ENCODE measurements at regions not wholly inside any gene's neighbourhood (a gene's known extent, or its start where the extent isn't known, plus 50 kb on each side); places are given as distances from the start of the nearest gene placed in this dataset.

GRCh38 chr6:40163924-40164323 is 229.7 kb upstream of the MOCS1 start:
- TF ChIP-seq SMC3 (IDR thresholded peaks at IDR 0.05; ENCODE audit: low read depth, low read length) (no peak), CTCF (IDR thresholded peaks at IDR 0.05) (no peak), EP300 (IDR thresholded peaks at IDR 0.05; ENCODE audit: borderline replicate concordance in 1 of 2, low read depth in 1 of 2, low read length in 1 of 2) (no peak), CHD2 (IDR thresholded peaks at IDR 0.05; ENCODE audit: low read length, partially characterized antibody) (no peak), POLR2AphosphoS5 (IDR thresholded peaks at IDR 0.05; ENCODE audit: low read depth, low read length) (no peak), YY1 (IDR thresholded peaks at IDR 0.05; ENCODE audit: low read depth) (no peak), ELF1 (IDR thresholded peaks at IDR 0.05) (no peak), MXI1 (IDR thresholded peaks at IDR 0.05; ENCODE audit: low read depth, low read length) (no peak), FOXM1 (IDR thresholded peaks at IDR 0.05; ENCODE audit: low read depth) (no peak), RCOR1 (IDR thresholded peaks at IDR 0.05; ENCODE audit: low read length) (no peak), MAX (IDR thresholded peaks at IDR 0.05; ENCODE audit: low read depth) (no peak), JUND (IDR thresholded peaks at IDR 0.05) (no peak)
- TF ChIP-seq, protein P1, sequence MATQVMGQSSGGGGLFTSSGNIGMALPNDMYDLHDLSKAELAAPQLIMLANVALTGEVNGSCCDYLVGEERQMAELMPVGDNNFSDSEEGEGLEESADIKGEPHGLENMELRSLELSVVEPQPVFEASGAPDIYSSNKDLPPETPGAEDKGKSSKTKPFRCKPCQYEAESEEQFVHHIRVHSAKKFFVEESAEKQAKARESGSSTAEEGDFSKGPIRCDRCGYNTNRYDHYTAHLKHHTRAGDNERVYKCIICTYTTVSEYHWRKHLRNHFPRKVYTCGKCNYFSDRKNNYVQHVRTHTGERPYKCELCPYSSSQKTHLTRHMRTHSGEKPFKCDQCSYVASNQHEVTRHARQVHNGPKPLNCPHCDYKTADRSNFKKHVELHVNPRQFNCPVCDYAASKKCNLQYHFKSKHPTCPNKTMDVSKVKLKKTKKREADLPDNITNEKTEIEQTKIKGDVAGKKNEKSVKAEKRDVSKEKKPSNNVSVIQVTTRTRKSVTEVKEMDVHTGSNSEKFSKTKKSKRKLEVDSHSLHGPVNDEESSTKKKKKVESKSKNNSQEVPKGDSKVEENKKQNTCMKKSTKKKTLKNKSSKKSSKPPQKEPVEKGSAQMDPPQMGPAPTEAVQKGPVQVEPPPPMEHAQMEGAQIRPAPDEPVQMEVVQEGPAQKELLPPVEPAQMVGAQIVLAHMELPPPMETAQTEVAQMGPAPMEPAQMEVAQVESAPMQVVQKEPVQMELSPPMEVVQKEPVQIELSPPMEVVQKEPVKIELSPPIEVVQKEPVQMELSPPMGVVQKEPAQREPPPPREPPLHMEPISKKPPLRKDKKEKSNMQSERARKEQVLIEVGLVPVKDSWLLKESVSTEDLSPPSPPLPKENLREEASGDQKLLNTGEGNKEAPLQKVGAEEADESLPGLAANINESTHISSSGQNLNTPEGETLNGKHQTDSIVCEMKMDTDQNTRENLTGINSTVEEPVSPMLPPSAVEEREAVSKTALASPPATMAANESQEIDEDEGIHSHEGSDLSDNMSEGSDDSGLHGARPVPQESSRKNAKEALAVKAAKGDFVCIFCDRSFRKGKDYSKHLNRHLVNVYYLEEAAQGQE (IDR thresholded peaks at IDR 0.05; ENCODE audit: low read depth, low read length): no peak
- TF ChIP-seq, protein P2, sequence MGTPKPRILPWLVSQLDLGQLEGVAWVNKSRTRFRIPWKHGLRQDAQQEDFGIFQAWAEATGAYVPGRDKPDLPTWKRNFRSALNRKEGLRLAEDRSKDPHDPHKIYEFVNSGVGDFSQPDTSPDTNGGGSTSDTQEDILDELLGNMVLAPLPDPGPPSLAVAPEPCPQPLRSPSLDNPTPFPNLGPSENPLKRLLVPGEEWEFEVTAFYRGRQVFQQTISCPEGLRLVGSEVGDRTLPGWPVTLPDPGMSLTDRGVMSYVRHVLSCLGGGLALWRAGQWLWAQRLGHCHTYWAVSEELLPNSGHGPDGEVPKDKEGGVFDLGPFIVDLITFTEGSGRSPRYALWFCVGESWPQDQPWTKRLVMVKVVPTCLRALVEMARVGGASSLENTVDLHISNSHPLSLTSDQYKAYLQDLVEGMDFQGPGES (IDR thresholded peaks at IDR 0.05; ENCODE audit: low read depth, low read length): no peak
